HepG2 (cell line): ENCODE measurements at regions not wholly inside any gene's neighbourhood (a gene's known extent, or its start where the extent isn't known, plus 50 kb on each side); places are given as distances from the start of the nearest gene placed in this dataset.
"Not testable (repeated sequence)": the region's sequence is repeated elsewhere in the genome, so short reads cannot be mapped to it uniquely, and the experiment has no call there.

Experiments used
- CCAR2 ChIP-seq: fragments of 200-400 bp; formaldehyde crosslinking; optimal IDR thresholded peaks from 2 replicates; pipeline ENCODE3; 2018; ENCODE audit warnings: low read depth, mild to moderate bottlenecking, low read length, moderate library complexity
- CENPX ChIP-seq: sonication (generic); formaldehyde crosslinking; IDR thresholded peaks from 2 replicates; pipeline ENCODE4 v1.9.0; 2021; ENCODE audit warnings: mild to moderate bottlenecking, missing genetic modification reagents, moderate library complexity
- MYC ChIP-seq: sonication (generic); formaldehyde crosslinking; IDR thresholded peaks from 2 replicates; pipeline ENCODE4 v1.9.0; 2021; ENCODE audit warnings: missing genetic modification reagents, borderline replicate concordance
- POLR2A ChIP-seq, 2 experiments: IDR thresholded peaks; 2 replicates each; pipeline ENCODE4 v1.6.1; 2011; ENCODE audit warnings: low read depth in 2 of 2, low read length in 2 of 2, mild to moderate bottlenecking in 1 of 2, moderate library complexity in 1 of 2; ENCODE audit not compliant: insufficient read depth in 1 of 2
- PTBP1 ChIP-seq: fragments of 200-400 bp; formaldehyde crosslinking; IDR thresholded peaks from 2 replicates; pipeline ENCODE4 v1.6.1; 2018; ENCODE audit warnings: low read length, low read depth; ENCODE audit not compliant: poor library complexity, severe bottlenecking
- SCMH1 ChIP-seq: sonication (generic); formaldehyde crosslinking; IDR thresholded peaks from 2 replicates; pipeline ENCODE4 v1.9.0; 2021; ENCODE audit warnings: missing genetic modification reagents, mild to moderate bottlenecking, borderline replicate concordance
- SP1 ChIP-seq, 2 experiments: fragments of 450-650 bp in 1 of 2; sonication (generic) in 1 of 2; formaldehyde crosslinking in 1 of 2; IDR thresholded peaks; 2 replicates each; pipeline versions ENCODE4 v1.4.0 to v1.6.1; 2016 to 2020; ENCODE audit warnings: missing genetic modification reagents in 1 of 2
- TCF7L2 ChIP-seq: IDR thresholded peaks from 2 replicates; pipeline ENCODE4 v1.6.1; 2011; ENCODE audit warnings: mild to moderate bottlenecking, low read depth, low read length, moderate library complexity

GRCh38 chr9:73044776-73045175 is 91.9 kb upstream of the ALDH1A1 start:
- not testable (repeated sequence) for TF ChIP-seq PTBP1; TCF7L2; CCAR2; SP1 (IDR thresholded peaks at IDR 0.05); SP1 (CRISPR knock-in tag; IDR thresholded peaks at IDR 0.05); SCMH1 (CRISPR knock-in tag); CENPX (CRISPR knock-in tag); MYC (CRISPR knock-in tag); POLR2A (IDR thresholded peaks at IDR 0.05; ENCODE audit: insufficient read depth in 1 of 2, low read depth in 2 of 2, low read length in 2 of 2)
